ENCODE measurements at regions not wholly inside any gene's neighbourhood (a gene's known extent, or its start where the extent isn't known, plus 50 kb on each side); places are given as distances from the start of the nearest gene placed in this dataset.

DNA sequence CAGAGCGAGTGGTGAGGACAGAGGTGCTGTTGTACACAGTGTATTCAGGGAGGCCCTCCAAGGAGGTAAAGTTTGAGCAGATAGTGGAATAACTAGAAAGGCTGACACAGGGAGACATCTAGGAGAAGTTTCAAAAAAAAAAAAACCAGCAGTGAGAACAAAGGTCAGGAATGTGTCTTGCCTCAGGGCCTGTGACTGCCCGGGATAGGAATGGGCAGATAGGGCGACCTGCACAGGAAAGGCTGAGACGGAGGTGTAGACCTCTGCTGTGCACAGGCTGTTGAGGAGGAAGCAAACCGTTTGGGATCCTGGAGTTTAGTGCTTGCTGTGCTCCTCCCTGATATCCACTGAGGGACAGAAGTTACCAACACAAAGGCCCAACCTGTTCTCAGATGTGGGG, 406.5 kb upstream of the B3GAT1 start:
- TF ChIP-seq, protein P1, sequence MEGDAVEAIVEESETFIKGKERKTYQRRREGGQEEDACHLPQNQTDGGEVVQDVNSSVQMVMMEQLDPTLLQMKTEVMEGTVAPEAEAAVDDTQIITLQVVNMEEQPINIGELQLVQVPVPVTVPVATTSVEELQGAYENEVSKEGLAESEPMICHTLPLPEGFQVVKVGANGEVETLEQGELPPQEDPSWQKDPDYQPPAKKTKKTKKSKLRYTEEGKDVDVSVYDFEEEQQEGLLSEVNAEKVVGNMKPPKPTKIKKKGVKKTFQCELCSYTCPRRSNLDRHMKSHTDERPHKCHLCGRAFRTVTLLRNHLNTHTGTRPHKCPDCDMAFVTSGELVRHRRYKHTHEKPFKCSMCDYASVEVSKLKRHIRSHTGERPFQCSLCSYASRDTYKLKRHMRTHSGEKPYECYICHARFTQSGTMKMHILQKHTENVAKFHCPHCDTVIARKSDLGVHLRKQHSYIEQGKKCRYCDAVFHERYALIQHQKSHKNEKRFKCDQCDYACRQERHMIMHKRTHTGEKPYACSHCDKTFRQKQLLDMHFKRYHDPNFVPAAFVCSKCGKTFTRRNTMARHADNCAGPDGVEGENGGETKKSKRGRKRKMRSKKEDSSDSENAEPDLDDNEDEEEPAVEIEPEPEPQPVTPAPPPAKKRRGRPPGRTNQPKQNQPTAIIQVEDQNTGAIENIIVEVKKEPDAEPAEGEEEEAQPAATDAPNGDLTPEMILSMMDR (IDR thresholded peaks at IDR 0.05), result no peak
- no peak for TF ChIP-seq POLR2A (IDR thresholded peaks at IDR 0.05)

Measured in uterus (tissue), 2 donors.